Choroid plexus epithelial cell (primary cell): ENCODE measurements at regions not wholly inside any gene's neighbourhood (a gene's known extent, or its start where the extent isn't known, plus 50 kb on each side); places are given as distances from the start of the nearest gene placed in this dataset.

Experiments
- DNase-seq: peaks from one replicate; pipeline ENCODE4 v3.0.0-alpha.2; 2010; ENCODE audit warnings: low read depth
- H3K4me3 ChIP-seq: 2 replicates; pipeline ENCODE4 v1.5.1; 2011; ENCODE audit warnings: low read depth, mild to moderate bottlenecking, control low read depth, low read length, moderate library complexity
- TF ChIP-seq, protein P1 (sequence below): conservative IDR thresholded peaks from 2 replicates; pipeline ENCODE4 v1.5.1; 2011; ENCODE audit warnings: low read depth, mild to moderate bottlenecking, control low read depth, inconsistent platforms, low read length, moderate library complexity

DNA sequence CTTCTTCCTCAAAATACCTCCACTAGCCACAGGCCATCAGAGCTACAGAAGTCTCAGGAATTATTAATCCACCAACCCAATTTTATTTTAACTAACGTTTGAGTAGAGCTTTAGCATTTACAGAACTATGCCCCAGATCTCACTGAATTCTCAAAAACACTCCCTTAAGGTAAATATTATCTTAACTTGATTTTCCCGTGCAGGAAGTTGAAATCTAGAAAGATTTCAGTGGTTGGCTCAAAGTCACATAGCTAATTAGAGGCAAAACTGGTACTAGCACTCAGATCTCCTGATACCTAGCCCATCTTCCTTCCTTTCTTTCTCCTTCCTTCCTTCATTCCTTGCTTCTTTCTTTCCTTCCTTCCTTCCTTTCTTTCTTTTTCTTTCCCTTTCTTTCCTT, 298.3 kb downstream of the ENC1 start:
- TF ChIP-seq, protein P1, sequence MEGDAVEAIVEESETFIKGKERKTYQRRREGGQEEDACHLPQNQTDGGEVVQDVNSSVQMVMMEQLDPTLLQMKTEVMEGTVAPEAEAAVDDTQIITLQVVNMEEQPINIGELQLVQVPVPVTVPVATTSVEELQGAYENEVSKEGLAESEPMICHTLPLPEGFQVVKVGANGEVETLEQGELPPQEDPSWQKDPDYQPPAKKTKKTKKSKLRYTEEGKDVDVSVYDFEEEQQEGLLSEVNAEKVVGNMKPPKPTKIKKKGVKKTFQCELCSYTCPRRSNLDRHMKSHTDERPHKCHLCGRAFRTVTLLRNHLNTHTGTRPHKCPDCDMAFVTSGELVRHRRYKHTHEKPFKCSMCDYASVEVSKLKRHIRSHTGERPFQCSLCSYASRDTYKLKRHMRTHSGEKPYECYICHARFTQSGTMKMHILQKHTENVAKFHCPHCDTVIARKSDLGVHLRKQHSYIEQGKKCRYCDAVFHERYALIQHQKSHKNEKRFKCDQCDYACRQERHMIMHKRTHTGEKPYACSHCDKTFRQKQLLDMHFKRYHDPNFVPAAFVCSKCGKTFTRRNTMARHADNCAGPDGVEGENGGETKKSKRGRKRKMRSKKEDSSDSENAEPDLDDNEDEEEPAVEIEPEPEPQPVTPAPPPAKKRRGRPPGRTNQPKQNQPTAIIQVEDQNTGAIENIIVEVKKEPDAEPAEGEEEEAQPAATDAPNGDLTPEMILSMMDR = no peak
- H3K4me3 ChIP-seq = no peak overlapping the region
- DNase-seq = no peak

DNA sequence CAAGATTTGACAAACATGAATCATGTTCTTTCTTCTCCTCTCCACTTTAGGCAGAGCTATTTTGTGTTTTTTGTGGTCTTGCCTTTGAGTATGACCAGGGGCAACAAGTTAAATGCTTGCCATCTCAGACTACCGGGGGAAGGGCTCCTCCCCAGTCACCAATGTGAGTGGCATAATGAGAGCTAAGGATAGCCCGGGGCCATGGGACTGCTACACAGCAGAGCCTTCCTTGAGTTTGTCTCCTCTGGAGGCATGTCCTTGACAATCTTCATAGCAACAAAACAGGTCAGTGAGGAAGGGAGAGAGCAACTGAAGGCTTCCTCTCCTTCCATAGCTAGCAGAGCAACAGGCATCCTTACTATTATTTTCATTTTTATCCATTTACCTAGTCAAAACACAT, 299.3 kb downstream of the ENC1 start:
- no peak overlapping the region for H3K4me3 ChIP-seq
- TF ChIP-seq, protein P1 = no peak
- no peak for DNase-seq

DNA sequence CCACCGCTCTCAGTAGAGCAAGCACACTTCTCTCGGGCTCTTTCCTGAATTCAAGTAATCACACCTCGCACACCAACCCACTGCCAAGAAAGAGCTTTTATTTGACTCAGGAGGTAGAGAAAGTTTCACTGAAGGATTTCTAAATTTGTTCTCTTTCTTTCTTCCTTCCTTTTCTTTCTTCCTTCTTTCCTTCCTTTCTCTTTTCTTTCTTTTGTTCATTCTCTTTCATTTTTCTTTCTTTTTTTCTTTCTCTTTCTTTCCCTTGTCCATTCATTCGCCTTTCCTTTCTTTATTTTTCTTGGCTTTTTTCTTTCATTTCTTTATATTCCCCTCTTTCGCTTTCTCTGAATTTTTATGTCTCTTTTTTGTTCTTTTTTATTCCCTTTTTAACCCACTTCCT, 300.1 kb downstream of the ENC1 start:
- no peak overlapping the region for H3K4me3 ChIP-seq
- TF ChIP-seq, protein P1 = no peak
- no peak for DNase-seq

DNA sequence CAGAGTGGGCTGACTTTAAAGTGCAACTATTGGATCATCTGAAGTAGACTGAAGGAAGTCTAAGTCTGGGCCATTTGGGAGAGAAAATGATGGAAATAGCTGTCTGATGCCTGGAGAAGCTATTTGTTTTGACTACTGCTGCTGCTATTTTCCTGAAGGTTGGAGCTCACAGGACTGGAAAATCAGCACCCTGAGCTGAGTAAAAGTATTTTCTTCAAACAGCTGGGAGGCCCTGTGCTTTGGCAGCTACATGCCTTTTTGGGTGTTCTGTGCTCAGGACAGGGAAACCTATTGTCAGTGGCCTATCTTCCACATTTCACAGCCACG, 302.6 kb downstream of the ENC1 start:
- DNase-seq = no peak
- H3K4me3 ChIP-seq = no peak overlapping the region
- TF ChIP-seq, protein P1 = no peak

DNA sequence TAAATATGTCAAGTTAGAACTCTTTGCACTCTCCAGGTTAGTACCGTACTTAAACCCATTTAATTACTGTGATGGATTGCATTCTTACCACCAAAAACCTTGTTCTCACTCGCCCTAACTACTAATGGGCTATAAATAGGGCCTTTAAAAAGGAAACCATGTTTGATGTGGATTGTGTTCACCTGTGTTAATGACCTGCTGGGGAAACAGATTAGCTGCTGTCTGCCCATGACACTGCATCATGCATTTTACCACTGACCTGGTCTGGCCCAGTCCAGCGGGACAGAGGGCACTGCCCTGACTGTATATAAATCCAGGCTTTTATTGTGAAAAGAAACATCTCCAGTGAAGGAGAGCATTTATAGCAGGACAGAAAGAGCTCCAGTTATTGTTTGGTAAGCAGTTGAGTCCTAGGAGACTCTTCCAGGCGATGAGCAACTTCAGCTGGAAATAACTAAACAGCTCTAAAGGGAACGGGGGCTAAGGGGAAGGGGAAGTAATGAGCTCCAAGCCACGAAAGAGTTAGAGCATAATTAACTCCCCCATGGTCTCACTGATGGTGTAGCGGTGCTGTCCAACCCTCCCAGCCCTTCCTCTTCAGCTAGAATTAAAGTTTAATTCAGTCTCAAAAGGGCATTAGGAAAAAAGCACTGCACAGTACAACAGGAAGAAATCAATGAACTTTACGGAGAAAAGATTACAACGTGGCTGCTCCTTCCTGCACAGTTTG, 303.1 kb downstream of the ENC1 start:
- H3K4me3 ChIP-seq = no peak overlapping the region
- DNase-seq = no peak
- TF ChIP-seq, protein P1 = no peak

DNA sequence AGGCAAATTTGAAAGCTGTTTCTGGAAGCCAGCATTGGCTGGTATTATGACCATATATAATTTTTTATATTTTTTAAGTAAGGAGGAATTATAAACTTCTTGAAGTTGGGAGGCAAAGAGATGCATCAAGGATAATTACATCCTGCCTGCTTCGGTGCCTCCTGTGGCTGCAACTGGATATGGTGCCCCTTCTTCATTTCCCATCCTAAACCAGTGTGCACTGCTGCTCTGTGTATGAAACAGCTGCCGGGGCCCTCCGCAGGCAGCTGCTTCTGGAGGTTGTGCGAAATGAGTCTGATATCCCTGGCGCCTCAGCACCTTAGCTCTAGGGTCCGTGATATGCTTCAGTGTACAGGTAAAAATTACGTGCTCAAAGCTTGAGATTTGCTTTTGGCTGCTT, 304.2 kb downstream of the ENC1 start:
- no peak for DNase-seq
- H3K4me3 ChIP-seq = no peak overlapping the region
- TF ChIP-seq, protein P1 = peak; percentile 23

DNA sequence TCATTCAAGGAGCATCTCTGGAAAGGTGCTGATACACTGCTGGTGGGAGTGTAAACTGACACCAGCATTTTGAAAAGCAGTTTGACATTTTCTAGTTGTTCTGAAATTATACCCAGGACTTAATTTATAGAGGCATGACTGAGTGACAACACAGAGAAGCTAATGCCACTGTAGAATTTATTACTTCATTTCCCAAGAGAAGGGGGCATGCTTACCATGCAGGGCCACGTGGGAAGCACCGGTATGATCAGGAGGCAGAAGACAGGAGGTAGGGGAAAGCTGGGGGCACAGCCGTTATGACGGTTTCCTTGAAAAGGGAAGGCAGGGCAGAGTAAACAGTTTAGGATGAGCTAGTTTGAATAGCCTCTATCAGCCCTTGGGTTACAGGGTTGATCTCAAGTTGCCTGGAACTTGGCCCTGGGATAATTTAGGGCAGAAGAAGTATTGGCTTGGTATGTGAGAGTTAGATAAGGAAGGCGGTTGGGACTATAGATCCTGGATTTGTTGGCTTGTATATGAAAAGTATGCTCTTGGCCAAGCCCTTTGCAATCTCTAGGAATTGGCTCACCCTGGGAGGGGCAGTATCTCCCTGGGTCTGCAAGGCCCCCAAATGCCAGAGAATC, 305.7 kb downstream of the ENC1 start:
- H3K4me3 ChIP-seq = no peak overlapping the region
- DNase-seq = no peak
- TF ChIP-seq, protein P1 = no peak
